Endothelial cell (in vitro differentiated cells): ENCODE measurements at regions not wholly inside any gene's neighbourhood (a gene's known extent, or its start where the extent isn't known, plus 50 kb on each side); places are given as distances from the start of the nearest gene placed in this dataset.

Experiments
- DNase-seq: peaks from one replicate; pipeline ENCODE4 v3.0.0; 2021; ENCODE audit warnings: low spot score
- H3K27ac Mint-ChIP-seq: one replicate; pipeline ENCODE4 v1.8.0; 2021; ENCODE audit warnings: mixed read lengths, inconsistent platforms; ENCODE audit not compliant: unreplicated experiment
- H3K27me3 Mint-ChIP-seq: one replicate; pipeline ENCODE4 v1.8.0; 2021; ENCODE audit warnings: mild to moderate bottlenecking, moderate library complexity, mixed read lengths, inconsistent platforms; ENCODE audit not compliant: unreplicated experiment
- H3K36me3 Mint-ChIP-seq: one replicate; pipeline ENCODE4 v1.8.0; 2021; ENCODE audit warnings: mild to moderate bottlenecking, low read depth, mixed read lengths, inconsistent platforms; ENCODE audit not compliant: unreplicated experiment
- H3K4me1 Mint-ChIP-seq: one replicate; pipeline ENCODE4 v1.8.0; 2021; ENCODE audit warnings: mild to moderate bottlenecking, mixed read lengths, inconsistent platforms; ENCODE audit not compliant: unreplicated experiment
- H3K4me3 Mint-ChIP-seq: one replicate; pipeline ENCODE4 v1.8.0; 2021; ENCODE audit warnings: mild to moderate bottlenecking, mixed read lengths, inconsistent platforms; ENCODE audit not compliant: unreplicated experiment
- H3K9me3 Mint-ChIP-seq: one replicate; pipeline ENCODE4 v1.8.0; 2021; ENCODE audit warnings: mixed read lengths, inconsistent platforms; ENCODE audit not compliant: unreplicated experiment
- TF ChIP-seq, protein P1 (sequence below): fragments of 200-600 bp; sonication (generic); IDR thresholded peaks from one replicate; pipeline ENCODE4 v1.5.0; 2021; ENCODE audit warnings: antibody characterized with exemption; ENCODE audit not compliant: unreplicated experiment

- TF ChIP-seq, protein P1, sequence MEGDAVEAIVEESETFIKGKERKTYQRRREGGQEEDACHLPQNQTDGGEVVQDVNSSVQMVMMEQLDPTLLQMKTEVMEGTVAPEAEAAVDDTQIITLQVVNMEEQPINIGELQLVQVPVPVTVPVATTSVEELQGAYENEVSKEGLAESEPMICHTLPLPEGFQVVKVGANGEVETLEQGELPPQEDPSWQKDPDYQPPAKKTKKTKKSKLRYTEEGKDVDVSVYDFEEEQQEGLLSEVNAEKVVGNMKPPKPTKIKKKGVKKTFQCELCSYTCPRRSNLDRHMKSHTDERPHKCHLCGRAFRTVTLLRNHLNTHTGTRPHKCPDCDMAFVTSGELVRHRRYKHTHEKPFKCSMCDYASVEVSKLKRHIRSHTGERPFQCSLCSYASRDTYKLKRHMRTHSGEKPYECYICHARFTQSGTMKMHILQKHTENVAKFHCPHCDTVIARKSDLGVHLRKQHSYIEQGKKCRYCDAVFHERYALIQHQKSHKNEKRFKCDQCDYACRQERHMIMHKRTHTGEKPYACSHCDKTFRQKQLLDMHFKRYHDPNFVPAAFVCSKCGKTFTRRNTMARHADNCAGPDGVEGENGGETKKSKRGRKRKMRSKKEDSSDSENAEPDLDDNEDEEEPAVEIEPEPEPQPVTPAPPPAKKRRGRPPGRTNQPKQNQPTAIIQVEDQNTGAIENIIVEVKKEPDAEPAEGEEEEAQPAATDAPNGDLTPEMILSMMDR, result no peak
- H3K36me3 Mint-ChIP-seq, result no peaks in the 10 kb centered on the region
These were observed 164.8 kb downstream of the MRPL14 start for GRCh38 chr6:43962458-43962857.

DNA sequence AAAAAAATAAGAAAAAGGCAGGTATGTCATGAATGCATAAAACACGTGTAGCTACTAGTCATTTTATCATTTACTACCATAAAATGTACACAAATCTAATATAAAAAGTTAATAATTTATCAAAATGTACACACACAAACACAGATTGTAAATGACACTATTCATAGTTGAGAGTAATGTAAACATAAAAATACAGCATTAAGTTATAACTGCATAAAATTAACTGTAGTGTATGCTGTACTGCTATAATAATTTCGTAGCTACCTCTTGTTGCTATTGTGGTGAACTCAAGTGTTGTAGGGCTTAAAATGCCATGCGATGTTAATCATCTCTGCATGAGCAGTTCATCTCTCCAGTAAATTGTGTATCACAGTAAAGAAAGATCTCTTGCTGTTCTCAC, 170.0 kb downstream of the MRPL14 start:
- H3K9me3 Mint-ChIP-seq, result no peaks in the 10 kb centered on the region
- H3K27me3 Mint-ChIP-seq, result peaks cover 2% of the 10 kb centered on the region
- no peak for DNase-seq
- TF ChIP-seq, protein P1, result no peak
- H3K4me1 Mint-ChIP-seq, result no peaks in the 10 kb centered on the region
- no peak overlapping the region for H3K27ac Mint-ChIP-seq
- no peaks in the 10 kb centered on the region for H3K36me3 Mint-ChIP-seq
- H3K4me3 Mint-ChIP-seq, result no peak overlapping the region

More at GRCh38 chr6:43962458-43962857, 164.8 kb downstream of the MRPL14 start:
- Mint-ChIP-seq H3K9me3 (no peaks in the 10 kb centered on the region), H3K4me1 (peaks cover 13% of the 10 kb centered on the region), H3K27ac (no peak overlapping the region), H3K4me3 (no peak overlapping the region), H3K27me3 (no peaks in the 10 kb centered on the region)
- no peak for DNase-seq

DNA sequence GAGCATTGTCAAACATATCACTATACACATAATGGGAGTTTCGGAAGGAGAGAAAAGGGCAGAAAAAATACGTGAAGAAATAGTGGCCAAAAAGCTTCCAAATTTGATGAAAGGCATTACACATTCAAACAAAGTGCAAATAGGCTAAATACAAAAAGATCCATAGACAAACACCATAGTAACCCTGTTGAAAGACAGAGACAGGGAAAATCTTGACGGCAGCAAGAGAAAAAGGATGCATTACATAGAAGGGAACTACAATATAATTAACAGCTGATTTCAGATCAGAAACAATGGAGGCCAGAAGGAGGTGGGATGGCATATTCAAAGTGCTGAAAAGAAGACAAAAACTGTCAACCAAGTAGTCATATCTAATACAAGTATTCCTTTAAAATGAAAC, 170.8 kb downstream of the MRPL14 start:
- peaks cover 2% of the 10 kb centered on the region for H3K27me3 Mint-ChIP-seq
- TF ChIP-seq, protein P1, result no peak
- no peak for DNase-seq
- H3K9me3 Mint-ChIP-seq, result no peaks in the 10 kb centered on the region
- H3K36me3 Mint-ChIP-seq, result no peaks in the 10 kb centered on the region
- no peak overlapping the region for H3K4me3 Mint-ChIP-seq
- no peaks in the 10 kb centered on the region for H3K4me1 Mint-ChIP-seq
- no peak overlapping the region for H3K27ac Mint-ChIP-seq

DNA sequence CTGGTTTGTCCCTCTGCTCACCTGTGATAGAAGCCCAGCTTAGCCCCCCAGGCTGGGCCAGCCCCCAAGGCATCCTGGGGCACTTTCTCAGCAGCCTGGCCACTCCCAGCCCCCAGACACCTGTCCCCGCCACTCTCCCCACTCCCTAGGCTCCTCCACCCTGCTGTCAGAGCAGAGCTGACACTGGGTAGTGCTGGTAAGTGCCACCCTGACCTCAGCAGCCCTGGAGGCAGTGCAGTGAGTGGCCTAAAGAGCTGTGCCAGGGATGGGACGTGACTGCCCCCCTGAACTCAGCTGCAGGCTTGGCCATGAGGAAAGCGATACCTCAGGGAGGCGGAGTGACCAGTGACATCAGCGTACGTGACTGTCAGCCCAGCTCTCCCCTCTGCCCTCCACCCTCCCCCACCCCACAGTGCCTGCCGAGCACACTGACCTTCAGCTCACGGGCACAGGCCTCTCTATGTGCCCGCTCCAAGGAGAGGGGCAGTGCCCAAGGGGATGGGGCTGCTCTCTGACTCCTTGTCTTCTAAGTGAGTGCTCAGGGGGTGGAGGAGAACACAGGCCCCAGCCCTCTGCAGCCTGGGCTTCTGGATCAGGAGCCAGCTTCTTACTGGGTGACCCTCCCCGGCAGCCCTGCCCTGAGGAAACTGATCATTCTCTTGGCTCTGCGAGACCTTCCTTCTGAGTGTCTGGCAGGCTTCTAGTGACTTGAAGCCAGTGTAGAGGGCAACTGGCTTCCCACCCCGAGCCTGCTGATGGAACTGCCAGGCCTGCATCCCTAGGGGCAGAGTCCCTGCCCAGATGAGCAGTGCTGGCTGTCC, 172.7 kb downstream of the MRPL14 start:
- Mint-ChIP-seq H3K36me3 (no peaks in the 10 kb centered on the region), H3K4me1 (no peaks in the 10 kb centered on the region), H3K27me3 (peaks cover 5% of the 10 kb centered on the region), H3K4me3 (no peak overlapping the region), H3K27ac (no peak overlapping the region), H3K9me3 (no peaks in the 10 kb centered on the region)
- TF ChIP-seq, protein P1, result no peak
- no peak for DNase-seq

DNA sequence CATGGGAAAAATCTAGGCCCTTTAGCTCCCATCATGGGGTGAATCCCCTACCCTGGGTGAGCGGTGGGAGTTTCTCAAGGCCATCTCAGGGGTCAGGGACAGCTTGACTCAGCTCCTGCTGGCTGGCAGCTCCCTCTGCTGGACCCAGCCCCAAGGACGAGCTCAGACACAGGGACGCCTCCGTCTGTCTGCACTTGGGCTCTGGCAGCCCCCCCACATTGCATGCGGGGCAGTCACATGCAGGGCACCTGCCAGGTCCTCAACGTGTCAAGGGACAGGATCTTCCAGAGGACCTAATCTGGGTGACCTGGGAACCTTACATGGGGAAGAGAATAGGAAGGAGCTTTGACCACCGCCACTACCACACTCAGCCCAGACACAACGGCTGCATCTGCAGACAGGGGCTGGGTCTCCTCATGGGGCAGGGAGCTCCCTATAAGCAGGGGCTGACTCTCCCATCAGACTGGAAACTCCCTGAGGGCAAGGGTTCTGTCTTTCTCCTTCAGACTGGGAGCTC, 173.4 kb downstream of the MRPL14 start:
- H3K4me1 Mint-ChIP-seq, result peaks cover 3% of the 10 kb centered on the region
- no peaks in the 10 kb centered on the region for H3K36me3 Mint-ChIP-seq
- DNase-seq, result peak; percentile 33
- TF ChIP-seq, protein P1, result no peak
- peaks cover 5% of the 10 kb centered on the region for H3K27me3 Mint-ChIP-seq
- H3K9me3 Mint-ChIP-seq, result no peaks in the 10 kb centered on the region
- no peak overlapping the region for H3K4me3 Mint-ChIP-seq
- H3K27ac Mint-ChIP-seq, result no peak overlapping the region
